IMR-90 (cell line): ENCODE measurements at regions not wholly inside any gene's neighbourhood (a gene's known extent, or its start where the extent isn't known, plus 50 kb on each side); places are given as distances from the start of the nearest gene placed in this dataset.

ENCODE experiments used
- ATAC-seq: fragments of 200-7000 bp; cut with Tn5 transposase; 2 replicates; pipeline ENCODE4 v1.9.1; 2020; ENCODE audit warnings: low read depth, mild to moderate bottlenecking, moderate library complexity
- BruUV-seq: library from RNA; stranded (reverse); fragments of 400-500 nt; replicated peaks from 2 replicates; lab custom pipeline; 2021; lab: Mats Ljungman, UMichigan
- CTCF ChIA-PET: fragments of 300-600 bp; formaldehyde crosslinking; extraction: SDS; loops from one replicate; lab custom pipeline; 2021; ENCODE audit warnings: antibody characterized with exemption; lab: Yijun Ruan, JAX
- POLR2A ChIA-PET: fragments of 300-600 bp; sonication (Branson Sonifier 250); formaldehyde crosslinking; loops from one replicate; lab custom pipeline; 2022; ENCODE audit warnings: antibody characterized with exemption; ENCODE audit not compliant: unreplicated experiment; lab: Charles Lee
- DNase-seq: peaks from one replicate; pipeline ENCODE4 v3.0.0; 2013
- H2AFZ ChIP-seq: replicated peaks from 2 replicates; pipeline ENCODE3; 2013; ENCODE audit warnings: low read length, mild to moderate bottlenecking; ENCODE audit not compliant: poor library complexity
- H2AK5ac ChIP-seq: 2 replicates; pipeline ENCODE4 v1.6.1; 2013; ENCODE audit warnings: low read depth, low read length, inconsistent platforms
- H2AK9ac ChIP-seq: replicated peaks from 2 replicates; pipeline ENCODE3; 2013; ENCODE audit warnings: mild to moderate bottlenecking, low read depth, low read length, moderate library complexity; ENCODE audit not compliant: poor library complexity
- H2BK120ac ChIP-seq: 2 replicates; pipeline ENCODE4 v1.6.1; 2013; ENCODE audit warnings: low read depth, low read length, inconsistent platforms
- H2BK15ac ChIP-seq: 3 replicates; pipeline ENCODE4 v1.6.1; 2013; ENCODE audit warnings: low read depth, low read length, inconsistent platforms
- H2BK20ac ChIP-seq: 2 replicates; pipeline ENCODE4 v1.6.1; 2013; ENCODE audit warnings: low read depth, mild to moderate bottlenecking, inconsistent platforms, low read length, moderate library complexity
- H2BK5ac ChIP-seq: 2 replicates; pipeline ENCODE4 v1.6.1; 2013; ENCODE audit warnings: mild to moderate bottlenecking, low read depth, low read length, inconsistent platforms; ENCODE audit not compliant: poor library complexity, severe bottlenecking
- H3K14ac ChIP-seq: replicated peaks from 2 replicates; pipeline ENCODE4 v1.6.1; 2013; ENCODE audit warnings: low read depth, low read length, inconsistent platforms
- H3K18ac ChIP-seq: 2 replicates; pipeline ENCODE4 v1.6.1; 2013; ENCODE audit warnings: low read depth, low read length, control low read depth
- H3K23ac ChIP-seq: 2 replicates; pipeline ENCODE4 v1.6.1; 2013; ENCODE audit warnings: low read depth, low read length, inconsistent platforms
- H3K27ac ChIP-seq: 2 replicates; pipeline ENCODE4 v1.5.1; 2013; ENCODE audit warnings: mild to moderate bottlenecking, control low read depth, low read length; ENCODE audit not compliant: insufficient read depth
- H3K27me3 ChIP-seq: 2 replicates; pipeline ENCODE4 v1.6.1; 2013; ENCODE audit warnings: low read length; ENCODE audit not compliant: control insufficient read depth, insufficient read depth
- H3K36me3 ChIP-seq: 2 replicates; pipeline ENCODE4 v1.6.1; 2013; ENCODE audit warnings: low read length, mixed read lengths; ENCODE audit not compliant: control insufficient read depth, insufficient read depth
- H3K4ac ChIP-seq: 2 replicates; pipeline ENCODE4 v1.6.1; 2013; ENCODE audit warnings: low read depth, low read length, inconsistent platforms
- H3K4me1 ChIP-seq: 2 replicates; pipeline ENCODE4 v1.6.1; 2013; ENCODE audit warnings: low read length, mixed read lengths; ENCODE audit not compliant: control insufficient read depth, insufficient read depth
- H3K4me2 ChIP-seq: 2 replicates; pipeline ENCODE4 v1.6.1; 2013; ENCODE audit warnings: low read depth, mild to moderate bottlenecking, control low read depth, low read length, moderate library complexity
- H3K4me3 ChIP-seq: 2 replicates; pipeline ENCODE4 v1.5.1; 2013; ENCODE audit warnings: low read depth, mild to moderate bottlenecking, control low read depth, low read length, moderate library complexity; ENCODE audit not compliant: insufficient read depth
- H3K56ac ChIP-seq: 2 replicates; pipeline ENCODE4 v1.6.1; 2013; ENCODE audit warnings: low read length, inconsistent platforms; ENCODE audit not compliant: insufficient read depth; ENCODE audit errors: extremely low read depth
- H3K79me1 ChIP-seq, 2 experiments: 2 replicates each; pipeline ENCODE4 v1.6.1; 2013; ENCODE audit warnings: low read length in 2 of 2, inconsistent platforms in 1 of 2, low read depth in 1 of 2
- H3K9ac ChIP-seq: 2 replicates; pipeline ENCODE4 v1.6.1; 2013; ENCODE audit warnings: low read depth, low read length, control low read depth
- H3K9me1 ChIP-seq: 2 replicates; pipeline ENCODE4 v1.6.1; 2013; ENCODE audit warnings: low read length, inconsistent platforms; ENCODE audit not compliant: insufficient read depth
- H3K9me3 ChIP-seq: 2 replicates; pipeline ENCODE4 v1.6.1; 2013; ENCODE audit warnings: low read length; ENCODE audit not compliant: control insufficient read depth, insufficient read depth
- H4K20me1 ChIP-seq: 2 replicates; pipeline ENCODE4 v1.6.1; 2013; ENCODE audit warnings: low read length, inconsistent platforms; ENCODE audit not compliant: insufficient read depth
- H4K5ac ChIP-seq: 2 replicates; pipeline ENCODE4 v1.6.1; 2013; ENCODE audit warnings: mild to moderate bottlenecking, low read depth, low read length, control low read depth
- H4K8ac ChIP-seq, 2 experiments: 2 replicates each; pipeline ENCODE4 v1.6.1; 2013; ENCODE audit warnings: low read depth in 2 of 2, low read length in 2 of 2, control low read depth in 1 of 2, inconsistent platforms in 1 of 2
- H4K91ac ChIP-seq: 2 replicates; pipeline ENCODE4 v1.6.1; 2013; ENCODE audit warnings: low read depth, low read length, inconsistent platforms; ENCODE audit not compliant: insufficient read depth
- BHLHE40 ChIP-seq: fragments of 150-350 bp; IDR thresholded peaks from 2 replicates; pipeline ENCODE4 v1.6.1; 2016; ENCODE audit warnings: mild to moderate bottlenecking, low read depth, low read length
- CEBPB ChIP-seq: IDR thresholded peaks from 2 replicates; pipeline ENCODE4 v1.6.1; 2012; ENCODE audit warnings: low read depth, low read length, improper control_type of control experiment
- CHD1 ChIP-seq: IDR thresholded peaks from 2 replicates; pipeline ENCODE4 v1.6.1; 2012; ENCODE audit warnings: low read depth, low read length, improper control_type of control experiment
- FOS ChIP-seq: fragments of 150-350 bp; IDR thresholded peaks from 2 replicates; pipeline ENCODE4 v1.6.1; 2016; ENCODE audit warnings: low read depth, low read length
- MAFK ChIP-seq: IDR thresholded peaks from 2 replicates; pipeline ENCODE4 v1.6.1; 2012; ENCODE audit warnings: low read depth, low read length, improper control_type of control experiment
- MAZ ChIP-seq: IDR thresholded peaks from 2 replicates; pipeline ENCODE4 v1.6.1; 2012; ENCODE audit warnings: low read depth, mild to moderate bottlenecking, low read length, improper control_type of control experiment, moderate library complexity, borderline replicate concordance
- NFE2L2 ChIP-seq: fragments of 150-350 bp; IDR thresholded peaks from 2 replicates; pipeline ENCODE4 v1.6.1; 2016; ENCODE audit warnings: low read depth, mild to moderate bottlenecking, low read length
- POLR2A ChIP-seq: IDR thresholded peaks from 2 replicates; pipeline ENCODE4 v1.6.1; 2012; ENCODE audit warnings: mild to moderate bottlenecking, low read depth, low read length
- RAD21 ChIP-seq: IDR thresholded peaks from 2 replicates; pipeline ENCODE4 v1.6.1; 2012; ENCODE audit warnings: low read length, improper control_type of control experiment
- RCOR1 ChIP-seq: IDR thresholded peaks from 2 replicates; pipeline ENCODE4 v1.6.1; 2012; ENCODE audit warnings: mild to moderate bottlenecking, low read length, improper control_type of control experiment; ENCODE audit not compliant: insufficient replicate concordance
- RFX5 ChIP-seq: IDR thresholded peaks from 2 replicates; pipeline ENCODE4 v1.8.0; 2012; ENCODE audit warnings: low read depth, mild to moderate bottlenecking, low read length, moderate library complexity
- SMC3 ChIP-seq: fragments of 150-350 bp; IDR thresholded peaks from 2 replicates; pipeline ENCODE4 v1.6.1; 2016; ENCODE audit warnings: low read depth, mild to moderate bottlenecking, antibody characterized with exemption, low read length, moderate library complexity
- USF2 ChIP-seq: fragments of 150-350 bp; IDR thresholded peaks from 2 replicates; pipeline ENCODE4 v1.6.1; 2017; ENCODE audit warnings: mild to moderate bottlenecking, antibody characterized with exemption, low read length, low read depth
- WGBS, 2 experiments: methylation state at CpG; one replicate each; pipeline versions ENCODE4 v1.1.5 to v1.1.7; 2013; ENCODE audit warnings: missing lambda C conversion rate in 2 of 2; ENCODE audit not compliant: insufficient read length in 1 of 2; ENCODE audit errors: extremely low coverage in 2 of 2; 5-methylcytosine and 5-hydroxymethylcytosine counted together
- dilution Hi-C: fragments of 300-500 bp; cut with HindIII; formaldehyde crosslinking; loops from one replicate; pipeline ENCODE4 v1.14.3; 2018; ENCODE audit warnings: low sequenced_read_pairs; ENCODE audit not compliant: unreplicated experiment
- in situ Hi-C: fragments of 300-500 bp; cut with MboI; formaldehyde crosslinking; loops from 3 replicates; pipeline ENCODE4 v1.14.3; 2019; ENCODE audit warnings: low sequenced_read_pairs, inconsistent platforms, mixed read lengths
- intact Hi-C: fragments of 100-400 bp; cut with micrococcal nuclease; formaldehyde crosslinking; loops from 2 replicates; pipeline ENCODE4 v1.10.0; 2022
- TF ChIP-seq, protein P1 (sequence below): fragments of 150-350 bp; IDR thresholded peaks from 2 replicates; pipeline ENCODE4 v1.6.1; 2016; ENCODE audit warnings: low read depth, mild to moderate bottlenecking, low read length, moderate library complexity, borderline replicate concordance

GRCh38 chr2:239727182-239727775 is 297.9 kb downstream of the NDUFA10 start:
- no peaks in the 10 kb centered on the region for H3K79me1 ChIP-seq
- dilution Hi-C loops (no loop called here), in situ Hi-C loops (no loop called here), intact Hi-C loops (no loop called here)
- no peak overlapping the region for H2BK5ac ChIP-seq
- H3K9me1 ChIP-seq = no peaks in the 10 kb centered on the region
- no peaks in the 10 kb centered on the region for H4K20me1 ChIP-seq
- DNase-seq (no peak), ATAC-seq (no peak)
- no peak for TF ChIP-seq FOS
- no peak for TF ChIP-seq SMC3
- TF ChIP-seq CHD1 = no peak
- TF ChIP-seq, protein P1, sequence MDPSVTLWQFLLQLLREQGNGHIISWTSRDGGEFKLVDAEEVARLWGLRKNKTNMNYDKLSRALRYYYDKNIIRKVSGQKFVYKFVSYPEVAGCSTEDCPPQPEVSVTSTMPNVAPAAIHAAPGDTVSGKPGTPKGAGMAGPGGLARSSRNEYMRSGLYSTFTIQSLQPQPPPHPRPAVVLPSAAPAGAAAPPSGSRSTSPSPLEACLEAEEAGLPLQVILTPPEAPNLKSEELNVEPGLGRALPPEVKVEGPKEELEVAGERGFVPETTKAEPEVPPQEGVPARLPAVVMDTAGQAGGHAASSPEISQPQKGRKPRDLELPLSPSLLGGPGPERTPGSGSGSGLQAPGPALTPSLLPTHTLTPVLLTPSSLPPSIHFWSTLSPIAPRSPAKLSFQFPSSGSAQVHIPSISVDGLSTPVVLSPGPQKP = no peak
- TF ChIP-seq NFE2L2 = no peak
- TF ChIP-seq RFX5 = no peak
- TF ChIP-seq RAD21 = no peak
- TF ChIP-seq CEBPB = no peak
- no peak for TF ChIP-seq MAFK
- TF ChIP-seq USF2 = no peak
- no peak for TF ChIP-seq MAZ
- no peak for TF ChIP-seq POLR2A
- no peak for TF ChIP-seq BHLHE40
- no peak for TF ChIP-seq RCOR1
- H2AFZ ChIP-seq = no peak overlapping the region
- peaks cover 55% of the 10 kb centered on the region for H3K9me3 ChIP-seq
- BruUV-seq = no TSS peak
- ChIA-PET CTCF (no interaction called here), POLR2A (no interaction called here)
- H4K8ac ChIP-seq = no peak overlapping the region
- no peak overlapping the region for H2BK20ac ChIP-seq
- no peak overlapping the region for H3K18ac ChIP-seq
- no peak overlapping the region for H3K56ac ChIP-seq
- H3K27me3 ChIP-seq = no peaks in the 10 kb centered on the region
- H3K27ac ChIP-seq = no peak overlapping the region
- no peaks in the 10 kb centered on the region for H3K4me1 ChIP-seq
- WGBS, 2 experiments = 86% methylated on average over 2 of the region's 16 CpGs; no CpG with 5 or more reads in 1 of the 2 experiments
- H4K91ac ChIP-seq = no peak overlapping the region
- no peak overlapping the region for H3K4me2 ChIP-seq
- no peak overlapping the region for H2BK15ac ChIP-seq
- no peak overlapping the region for H2AK5ac ChIP-seq
- no peak overlapping the region for H4K5ac ChIP-seq
- H3K9ac ChIP-seq = no peak overlapping the region
- H3K36me3 ChIP-seq = no peaks in the 10 kb centered on the region
- no peak overlapping the region for H2BK120ac ChIP-seq
- no peak overlapping the region for H3K14ac ChIP-seq
- H3K4me3 ChIP-seq = no peak overlapping the region
- no peak overlapping the region for H2AK9ac ChIP-seq
- H3K23ac ChIP-seq = no peak overlapping the region
- H3K4ac ChIP-seq = no peak overlapping the region
